ENCODE measurements at regions not wholly inside any gene's neighbourhood (a gene's known extent, or its start where the extent isn't known, plus 50 kb on each side); places are given as distances from the start of the nearest gene placed in this dataset.

- TF ChIP-seq CTCF (IDR thresholded peaks at IDR 0.05), result no peak
- no peak for TF ChIP-seq POLR2A (IDR thresholded peaks at IDR 0.05; ENCODE audit: low read depth)
Measured at GRCh38 chr5:97931829-97932228, 748.8 kb upstream of the RIOK2 start.
